ENCODE measurements at regions not wholly inside any gene's neighbourhood (a gene's known extent, or its start where the extent isn't known, plus 50 kb on each side); places are given as distances from the start of the nearest gene placed in this dataset.
"Not testable (repeated sequence)": the region's sequence is repeated elsewhere in the genome, so short reads cannot be mapped to it uniquely, and the experiment has no call there.

DNA sequence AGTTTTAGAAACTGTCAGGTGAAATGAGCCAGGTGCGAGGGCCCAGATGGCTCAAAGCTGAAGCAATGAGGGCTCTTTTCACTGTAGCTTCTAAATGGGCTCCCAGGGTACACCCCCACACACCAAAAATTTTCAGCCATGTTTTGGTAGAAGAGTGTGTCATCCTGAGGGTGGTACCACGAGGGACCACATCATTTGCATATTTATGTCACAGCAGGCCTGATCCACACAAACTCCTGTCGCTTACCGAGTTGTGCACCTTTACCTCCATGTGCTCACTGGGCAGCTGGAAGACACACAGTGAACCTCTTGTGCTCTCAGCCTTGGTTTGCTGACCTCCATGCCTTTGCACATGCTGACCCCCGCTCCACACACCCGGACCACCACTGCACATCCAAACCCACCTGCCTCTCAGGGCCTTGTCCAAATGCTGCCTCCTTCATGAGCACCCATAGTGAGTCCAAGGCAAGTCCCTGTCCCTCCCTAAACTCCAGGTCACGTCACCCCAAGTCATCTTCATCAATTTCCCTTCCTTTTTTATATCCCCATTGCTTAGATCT is 352.2 kb downstream of the BCL2L11 start:
- DNase-seq (ENCODE audit: low read depth), result not testable (repeated sequence)

DNA sequence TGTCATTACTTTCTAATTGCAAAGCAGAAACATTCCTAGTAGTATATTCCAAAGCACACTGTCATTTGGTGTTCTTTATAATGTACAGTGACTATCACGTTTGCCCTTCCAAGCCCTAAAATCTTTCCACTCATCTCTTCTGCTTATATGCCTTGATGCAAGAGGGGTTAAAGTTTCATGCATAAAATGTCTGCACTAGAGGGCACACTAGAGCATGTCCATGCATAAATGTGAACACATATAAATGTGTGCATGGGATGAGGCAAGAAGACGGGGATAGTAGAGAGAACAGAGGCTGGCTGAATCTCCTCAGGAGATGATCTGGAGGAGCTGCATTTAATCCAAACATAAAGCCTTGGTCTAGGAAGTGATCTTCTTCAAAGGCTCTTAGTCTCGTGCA is 352.8 kb downstream of the BCL2L11 start:
- not testable (repeated sequence) for DNase-seq (ENCODE audit: low read depth)

DNA sequence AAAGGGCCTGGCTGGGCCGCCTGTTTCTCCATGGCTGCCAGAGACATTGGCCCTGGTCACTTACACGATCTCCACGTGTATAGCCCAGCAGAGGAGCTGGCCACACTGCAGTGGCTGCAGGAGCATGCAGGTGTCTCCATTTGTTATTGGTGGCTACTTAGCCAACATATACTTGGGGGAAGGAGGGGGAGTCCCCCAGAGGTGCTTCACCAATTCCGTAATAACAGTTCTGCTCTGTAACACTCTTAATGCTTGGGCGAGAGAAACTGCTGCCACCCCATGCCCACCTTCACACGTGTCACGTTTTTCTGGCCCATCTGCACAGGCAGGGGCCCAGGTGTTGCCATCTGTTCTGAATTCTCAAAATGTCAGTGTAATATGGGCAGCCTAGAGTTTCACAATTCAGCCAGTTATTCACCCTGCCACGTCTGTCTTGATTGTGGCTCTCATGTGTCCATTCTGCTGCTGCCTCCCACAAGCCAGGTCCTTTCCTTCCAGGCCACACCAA is 353.5 kb downstream of the BCL2L11 start:
- not testable (repeated sequence) for DNase-seq (ENCODE audit: low read depth)

DNA sequence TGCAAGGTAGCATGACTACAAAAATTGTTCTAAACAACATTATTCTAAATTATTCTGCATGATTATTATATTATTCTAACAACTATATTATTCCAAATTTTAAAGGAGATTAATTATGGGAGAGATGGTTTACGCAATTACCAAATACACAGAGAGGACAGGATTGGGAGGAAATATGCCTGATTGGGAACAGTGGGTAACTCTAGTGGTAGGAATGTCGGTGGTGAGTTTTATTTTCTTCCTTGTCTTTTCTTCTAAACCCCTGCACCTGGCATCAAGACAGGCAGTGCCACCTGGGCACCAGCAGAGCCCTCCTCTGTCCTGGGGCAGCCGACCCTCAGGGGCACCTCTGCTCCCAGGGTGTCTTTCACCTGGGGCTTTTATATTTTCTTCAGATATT is 357.6 kb downstream of the BCL2L11 start:
- not testable (repeated sequence) for DNase-seq (ENCODE audit: low read depth)

DNA sequence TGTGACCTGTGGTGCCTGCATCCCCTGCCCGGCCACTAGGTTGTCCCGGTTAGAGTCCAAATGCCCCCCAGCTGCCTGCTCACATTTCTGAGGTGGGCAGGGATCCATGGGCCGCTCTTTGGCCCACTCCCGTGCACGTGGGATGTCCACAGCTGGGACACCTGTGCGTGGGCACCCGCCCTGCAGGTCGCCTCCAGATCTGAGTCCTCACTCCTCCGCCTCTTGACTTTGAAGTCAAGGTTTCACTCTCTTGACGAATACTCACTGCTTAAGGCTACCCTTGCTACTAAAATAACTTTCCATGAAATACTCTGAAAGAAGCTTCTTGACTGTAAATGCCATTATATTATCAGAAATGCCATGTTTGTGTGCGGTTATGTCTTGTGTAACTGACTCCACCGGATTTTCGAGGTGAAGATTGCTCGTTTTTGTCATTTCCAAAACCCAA is 358.2 kb downstream of the BCL2L11 start:
- DNase-seq (ENCODE audit: low read depth), result not testable (repeated sequence)

DNA sequence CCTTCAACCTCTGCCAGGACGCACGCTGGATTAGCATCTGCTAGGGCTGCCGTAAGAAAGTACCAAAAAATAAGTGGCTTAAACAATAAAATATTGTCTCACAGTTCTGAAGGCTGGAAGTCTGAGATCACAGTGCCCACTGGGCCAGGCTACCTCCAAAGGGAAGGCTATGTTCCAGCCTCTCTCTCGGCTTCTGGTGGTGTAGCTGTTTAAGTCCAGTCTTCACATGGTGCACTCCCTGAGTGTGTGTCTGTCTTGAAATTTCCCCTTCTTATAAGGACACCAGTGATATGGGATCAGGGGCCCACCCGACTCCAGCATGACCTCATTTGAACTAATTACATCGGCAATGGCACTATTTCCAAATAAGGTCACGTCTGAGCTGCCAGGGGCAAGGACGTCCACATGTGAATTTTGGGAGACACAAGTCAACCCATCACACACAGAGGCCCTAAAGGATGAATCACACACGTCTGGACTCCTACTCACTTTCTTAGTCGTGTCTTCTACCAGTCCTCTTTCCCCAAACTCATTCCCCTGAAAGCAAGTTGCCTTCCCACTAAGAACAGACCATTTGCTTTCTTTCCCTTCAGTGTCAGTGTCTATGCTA is 359.4 kb downstream of the BCL2L11 start:
- DNase-seq (ENCODE audit: low read depth), result peak; percentile 91

DNA sequence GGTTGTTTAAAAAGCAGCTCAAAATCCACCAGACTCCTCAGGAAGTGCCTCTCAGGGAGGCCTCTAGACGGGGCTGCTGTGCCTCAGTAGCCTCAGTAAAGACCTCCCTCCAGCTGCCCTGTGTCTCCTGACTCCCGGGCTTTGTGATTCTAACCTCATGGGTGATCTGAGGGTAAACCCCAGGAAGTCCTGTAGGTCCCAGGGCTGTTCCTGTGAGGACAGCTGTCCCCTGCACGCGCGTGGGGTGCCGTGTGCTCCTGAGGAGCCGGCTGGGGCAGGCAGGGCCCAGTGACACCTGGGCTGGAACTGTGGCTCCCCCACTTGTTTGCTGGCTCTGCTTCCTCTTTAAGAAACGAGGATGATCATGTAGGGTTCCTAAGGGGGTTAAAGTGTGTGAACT is 359.9 kb downstream of the BCL2L11 start:
- DNase-seq (ENCODE audit: low read depth), result peak; percentile 55

DNA sequence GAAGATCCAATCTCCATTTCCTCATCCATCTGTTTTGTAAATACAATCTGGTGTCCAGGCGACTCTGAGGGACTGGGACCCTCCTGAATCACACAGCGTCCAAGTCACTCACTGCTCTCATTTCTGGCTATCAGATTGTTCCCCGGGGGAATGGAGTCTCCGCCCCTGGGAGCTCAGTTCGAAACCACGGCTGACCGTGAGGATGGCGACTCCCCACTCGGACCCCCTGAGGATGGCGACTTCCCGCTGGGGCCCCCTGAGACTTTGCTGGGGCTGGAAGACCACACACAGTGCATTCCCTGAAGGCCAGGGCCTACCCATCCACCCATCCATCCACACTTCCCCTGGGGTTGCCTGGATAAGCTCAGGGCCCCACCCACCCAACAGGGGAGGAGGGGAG is 360.5 kb downstream of the BCL2L11 start:
- DNase-seq (ENCODE audit: low read depth), result peak; percentile 20

DNA sequence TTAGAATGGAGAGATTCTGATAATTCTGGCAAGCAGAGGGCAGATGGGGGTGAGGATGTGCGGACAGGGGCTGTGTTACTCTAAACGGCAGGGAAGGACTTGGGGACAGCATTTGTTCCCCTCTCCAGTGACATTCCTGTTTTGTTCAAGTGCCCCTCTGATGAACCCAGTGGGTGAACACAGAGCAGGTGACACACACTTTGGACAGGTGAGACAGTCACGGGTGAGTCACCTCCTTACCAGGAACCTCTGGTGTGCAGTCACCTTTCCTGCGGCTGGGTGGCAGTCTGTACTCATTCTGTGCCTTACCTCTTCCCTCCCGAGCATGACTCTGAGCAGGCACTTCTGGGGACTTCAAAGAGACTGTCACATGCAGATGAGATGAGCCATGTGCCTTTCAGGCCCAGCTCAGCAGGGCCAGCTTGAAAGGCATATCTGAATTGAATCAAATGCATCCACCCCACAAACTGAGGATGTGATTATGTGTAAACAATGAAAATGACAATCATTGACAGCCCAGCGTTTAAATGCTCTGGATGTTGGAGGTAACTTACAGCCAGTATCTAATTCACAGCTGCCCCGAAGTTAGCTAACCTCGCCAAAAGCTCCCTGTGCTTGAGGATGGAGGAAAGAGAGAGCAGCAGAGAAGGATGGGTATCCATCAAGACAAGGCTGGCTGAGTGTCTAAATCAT is 362.4 kb downstream of the BCL2L11 start:
- DNase-seq (ENCODE audit: low read depth), result not testable (repeated sequence)

DNA sequence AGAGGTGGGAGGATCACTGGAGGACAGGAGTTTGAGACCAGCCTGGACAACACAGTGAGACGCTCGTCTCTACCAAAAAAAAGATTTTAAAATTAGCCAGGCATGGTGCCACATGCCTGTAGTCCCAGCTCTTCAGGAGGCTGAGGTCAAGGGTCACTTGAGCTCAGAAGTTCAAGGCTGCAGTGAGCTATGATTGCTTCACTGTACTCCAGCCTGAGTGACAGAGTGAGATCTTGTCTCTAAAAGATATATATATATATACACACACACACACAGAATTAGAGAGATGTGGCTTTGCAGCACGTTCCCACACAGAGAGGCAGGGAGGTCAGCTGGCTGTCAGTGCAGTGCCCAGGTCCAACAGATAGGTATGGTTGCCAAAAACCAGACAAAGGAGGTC is 363.4 kb downstream of the BCL2L11 start:
- not testable (repeated sequence) for DNase-seq (ENCODE audit: low read depth)

DNA sequence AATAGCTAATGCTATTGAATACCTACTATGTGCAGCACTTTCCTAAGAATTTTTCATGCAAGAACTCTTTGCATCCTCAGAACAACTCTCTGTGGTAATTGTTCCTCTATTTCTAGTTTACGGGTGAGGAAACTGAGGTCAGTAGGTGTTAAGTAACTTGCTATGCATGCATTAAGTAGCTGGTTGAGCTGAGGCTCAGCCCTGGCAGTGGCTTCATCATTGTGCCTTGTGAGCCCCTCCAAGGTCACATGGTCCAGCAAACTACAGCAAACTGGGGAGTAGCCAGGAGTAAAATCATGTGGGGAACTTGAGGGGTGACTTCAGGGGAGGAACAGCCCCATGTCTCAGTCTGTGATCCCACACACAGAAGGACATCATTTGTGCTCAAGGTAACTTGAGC is 365.2 kb downstream of the BCL2L11 start:
- not testable (repeated sequence) for DNase-seq (ENCODE audit: low read depth)

DNA sequence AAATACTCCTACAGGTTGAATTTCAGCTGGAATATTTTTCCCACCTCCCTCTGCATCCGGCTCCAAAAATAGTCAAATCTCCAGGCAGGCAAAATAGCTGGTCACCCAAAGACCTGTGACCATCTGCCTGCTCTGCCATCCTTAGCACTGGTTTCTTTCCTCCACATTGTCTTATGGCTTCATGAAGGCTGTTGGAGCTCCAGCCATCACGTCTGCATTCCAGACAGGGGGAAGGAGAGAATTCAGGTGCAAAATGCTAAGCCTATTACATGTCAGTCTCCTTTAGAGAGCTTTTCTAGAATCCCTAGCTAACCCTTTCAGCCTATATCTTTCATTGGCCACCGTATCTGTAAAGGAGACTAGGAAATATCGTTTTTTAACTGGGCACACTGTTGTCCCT is 367.7 kb downstream of the BCL2L11 start:
- not testable (repeated sequence) for DNase-seq (ENCODE audit: low read depth)

DNA sequence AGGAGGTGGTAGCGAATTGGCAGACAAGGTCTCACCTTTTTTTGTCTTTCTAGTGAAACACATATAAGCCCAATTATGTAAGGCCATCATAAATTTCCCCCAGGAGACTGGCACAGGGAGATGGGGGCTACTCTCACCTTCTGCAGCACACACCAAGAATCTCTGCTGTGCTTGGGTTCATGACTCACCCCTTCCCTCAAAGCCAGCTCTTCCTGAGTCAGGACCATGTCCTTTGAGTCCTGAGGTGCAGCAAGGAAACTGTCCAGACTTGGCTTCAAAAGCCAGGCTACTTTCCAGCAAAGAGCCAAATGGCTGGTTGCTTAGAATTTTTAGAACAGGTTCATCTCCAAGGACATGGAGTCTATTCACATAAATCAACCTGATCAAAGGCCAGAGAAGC is 368.7 kb downstream of the BCL2L11 start:
- DNase-seq (ENCODE audit: low read depth), result not testable (repeated sequence)

DNA sequence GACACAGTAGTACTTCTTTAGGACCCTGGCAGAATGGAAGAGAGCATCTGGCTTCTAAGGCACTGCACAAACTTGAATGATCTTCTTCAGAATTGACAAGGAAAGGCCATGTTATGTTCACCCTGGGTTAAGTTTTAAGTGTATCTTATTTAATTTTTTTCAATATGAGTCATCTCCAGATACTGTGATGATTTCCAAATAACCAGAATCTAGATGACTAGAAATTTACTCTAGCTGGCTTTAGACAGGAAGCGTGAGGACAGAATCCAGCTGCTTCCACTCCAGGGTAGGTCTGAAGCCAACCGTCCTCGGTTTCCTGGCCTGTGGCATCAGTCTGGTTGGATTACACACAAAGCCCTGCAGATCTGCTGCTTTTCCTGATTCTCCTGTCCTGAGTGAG is 370.5 kb downstream of the BCL2L11 start:
- not testable (repeated sequence) for DNase-seq (ENCODE audit: low read depth)

DNA sequence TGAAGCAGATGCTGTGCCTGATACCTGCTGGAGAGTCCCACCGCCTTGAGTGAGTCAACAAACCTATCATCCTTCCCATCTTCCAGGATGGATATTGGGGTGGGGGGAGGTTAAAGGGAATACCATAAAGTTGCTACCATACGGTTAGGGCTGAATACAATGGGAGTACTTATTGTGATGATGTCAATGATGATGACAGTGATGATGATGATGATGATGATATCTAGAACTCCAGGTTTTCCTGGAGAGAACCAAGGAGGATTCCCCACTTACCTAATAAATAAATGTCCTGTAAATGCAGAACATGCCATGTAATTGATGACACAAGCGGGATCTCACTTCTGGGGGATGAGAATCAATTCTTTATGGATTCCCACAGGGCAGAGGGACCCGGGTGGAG is 370.9 kb downstream of the BCL2L11 start:
- peak; percentile 26 for DNase-seq (ENCODE audit: low read depth)

DNA sequence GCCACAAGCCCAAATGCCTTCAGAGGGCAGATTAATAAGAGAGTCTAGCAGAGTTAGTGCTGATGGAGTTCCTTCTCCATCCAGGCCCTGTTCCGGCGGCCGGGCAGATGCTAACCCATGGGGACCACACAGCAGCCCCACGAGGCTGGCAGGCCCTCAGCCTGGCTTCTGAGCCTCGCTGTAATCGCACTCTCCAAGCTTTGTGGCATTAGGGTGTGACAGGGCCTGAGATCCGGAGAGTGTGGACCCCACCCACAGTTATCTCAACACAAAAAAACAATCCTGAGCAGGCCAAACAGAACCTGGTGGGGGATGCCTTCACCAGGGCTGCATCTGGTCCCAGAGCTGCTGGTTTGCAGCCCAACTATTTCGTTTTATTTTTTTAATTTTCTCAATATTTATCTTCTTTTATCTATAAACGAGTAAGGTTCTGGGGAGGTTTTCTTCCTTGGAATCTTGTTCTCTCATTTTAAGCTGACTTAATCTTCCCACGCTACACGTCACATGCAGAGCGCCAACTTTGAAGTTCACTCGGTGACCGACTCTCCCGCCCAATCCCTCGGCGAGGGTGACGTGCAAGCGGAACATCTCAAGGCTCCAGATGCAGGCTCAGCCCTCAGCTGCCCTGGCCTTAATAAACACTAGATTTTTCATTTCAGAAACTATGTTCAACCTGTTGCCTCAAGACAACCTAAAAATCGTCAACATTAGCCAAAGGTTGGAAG is 372.4 kb downstream of the BCL2L11 start:
- not testable (repeated sequence) for DNase-seq (ENCODE audit: low read depth)

DNA sequence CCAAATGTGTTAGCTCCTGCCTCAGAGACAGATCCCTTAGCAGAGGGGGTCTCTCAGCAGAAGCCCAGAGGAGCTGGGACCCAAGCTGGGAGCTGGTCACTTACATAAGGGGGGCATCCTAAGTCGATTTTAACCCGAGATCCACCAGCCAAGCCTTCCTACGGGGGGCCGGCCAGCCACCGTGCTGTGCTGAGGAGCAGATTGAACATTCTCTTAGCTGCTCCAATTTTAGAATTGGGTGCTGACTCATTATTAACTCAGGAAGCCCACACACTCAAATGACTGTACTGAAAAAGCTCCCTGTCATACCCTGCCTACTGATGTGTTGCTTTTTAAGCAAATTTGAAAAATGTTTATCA is 373.0 kb downstream of the BCL2L11 start:
- peak; percentile 38 for DNase-seq (ENCODE audit: low read depth)

DNA sequence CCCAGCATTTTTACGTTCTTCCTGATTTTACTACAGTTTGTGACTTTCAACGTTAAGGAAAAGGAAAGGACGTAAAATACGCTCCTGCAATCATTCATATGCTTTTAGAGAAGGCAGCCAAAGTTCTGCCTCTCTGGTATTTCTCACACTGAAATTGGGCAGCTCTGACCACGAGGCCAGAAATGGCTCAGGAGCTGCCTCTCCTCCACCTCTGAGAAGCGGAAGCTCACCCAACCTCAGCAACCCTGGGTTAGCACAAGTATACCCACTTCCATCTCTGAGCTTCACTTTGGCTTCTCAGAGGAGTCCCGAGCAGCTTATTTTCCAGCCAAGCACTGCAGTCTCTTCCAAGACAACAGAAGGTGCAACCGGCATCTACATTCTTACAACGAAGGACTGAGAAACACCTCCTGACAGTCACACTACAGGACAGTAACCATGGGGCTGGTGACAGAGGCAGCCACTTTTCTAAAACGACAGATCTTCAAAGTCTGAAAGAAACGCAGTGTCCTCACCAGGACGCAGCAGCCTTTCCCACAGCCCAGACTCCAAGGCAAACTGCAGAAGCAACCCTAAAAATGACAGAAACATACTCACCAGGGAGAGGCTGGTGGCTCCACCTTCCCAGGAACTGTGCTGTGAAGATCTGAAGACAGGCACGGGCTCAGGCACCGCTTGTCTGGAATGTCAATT is 373.7 kb downstream of the BCL2L11 start:
- not testable (repeated sequence) for DNase-seq (ENCODE audit: low read depth)

DNA sequence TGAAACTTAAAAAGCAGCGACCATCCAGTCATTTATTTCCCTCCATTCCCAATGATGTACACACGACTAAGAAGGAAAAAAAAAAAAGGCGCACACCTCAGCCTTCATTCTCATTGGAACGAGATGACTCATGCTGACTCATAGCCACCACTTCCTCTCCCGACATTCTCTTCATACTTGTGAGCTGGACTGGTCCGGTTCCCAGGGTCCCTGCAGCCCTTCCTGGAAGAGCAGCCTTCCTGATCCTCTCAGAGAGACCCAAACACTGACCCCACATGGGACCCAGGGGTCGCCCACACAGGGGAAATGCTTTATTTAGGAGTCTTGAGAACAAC is 374.2 kb downstream of the BCL2L11 start:
- not testable (repeated sequence) for DNase-seq (ENCODE audit: low read depth)

DNA sequence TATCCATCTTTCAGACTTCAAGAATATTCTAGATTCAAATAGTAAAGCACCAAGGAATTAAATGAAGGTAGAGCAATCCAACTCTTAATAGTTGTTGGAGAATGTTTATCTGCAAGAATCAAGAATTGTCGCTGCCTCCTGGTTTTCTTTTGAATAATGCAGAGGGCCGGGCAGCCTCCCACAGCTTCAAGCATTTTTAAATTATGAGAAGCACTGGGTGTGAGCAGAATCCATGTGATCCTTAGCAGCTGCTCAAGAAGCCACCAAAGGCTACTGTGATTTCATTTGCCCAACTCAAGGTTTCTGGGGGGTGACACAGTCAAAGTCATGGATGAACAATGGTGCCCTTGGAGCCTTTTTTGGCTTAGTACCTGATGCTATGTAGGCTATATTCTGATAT is 374.9 kb downstream of the BCL2L11 start:
- peak; percentile 69 for DNase-seq (ENCODE audit: low read depth)

DNA sequence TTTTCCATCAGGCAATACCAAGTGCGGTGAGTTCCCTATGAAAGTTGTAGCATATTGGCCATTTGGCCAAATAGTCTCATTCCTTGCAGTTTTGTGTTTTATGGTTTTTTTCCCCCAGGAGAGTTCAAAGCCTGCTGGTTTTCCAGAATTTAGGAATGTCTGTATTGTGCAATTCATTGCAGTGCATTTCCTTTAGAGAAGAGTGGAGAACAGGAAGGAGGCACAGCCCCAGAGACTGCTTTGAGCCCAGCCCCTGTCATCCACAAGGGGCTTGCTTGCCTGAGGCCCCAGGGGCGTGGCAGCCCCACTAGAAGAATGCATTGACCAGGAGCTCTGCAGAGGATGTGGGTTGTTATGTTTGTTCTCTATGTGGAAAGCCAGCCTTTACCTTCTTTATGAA is 375.5 kb downstream of the BCL2L11 start:
- DNase-seq (ENCODE audit: low read depth), result peak; percentile 87

DNA sequence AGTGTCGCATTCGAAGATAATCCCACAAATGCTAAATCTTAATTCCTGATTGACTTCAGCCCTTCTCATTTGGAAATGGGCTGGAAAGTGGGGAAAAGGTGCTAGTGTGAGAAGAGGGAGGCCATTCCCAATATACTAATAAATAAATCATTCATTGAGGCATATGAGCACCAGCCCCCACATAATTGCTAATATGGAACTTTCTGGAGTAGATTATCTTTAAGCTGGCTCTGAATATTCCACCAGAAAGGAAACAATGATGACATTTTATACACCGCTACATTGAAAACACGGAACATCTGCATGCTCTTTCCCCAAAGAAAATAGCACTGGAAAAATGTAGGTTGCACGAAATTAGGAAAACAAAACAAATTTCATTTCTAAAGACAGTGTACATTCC is 376.1 kb downstream of the BCL2L11 start:
- DNase-seq (ENCODE audit: low read depth), result not testable (repeated sequence)
